H7 (cell line): ENCODE measurements at regions not wholly inside any gene's neighbourhood (a gene's known extent, or its start where the extent isn't known, plus 50 kb on each side); places are given as distances from the start of the nearest gene placed in this dataset.
"Not testable (repeated sequence)": the region's sequence is repeated elsewhere in the genome, so short reads cannot be mapped to it uniquely, and the experiment has no call there.

Experiments
- DNase-seq: peaks from one replicate; pipeline ENCODE4 v3.0.0; 2012
- H3K27me3 ChIP-seq: 2 replicates; pipeline ENCODE4 v1.6.0; 2011; ENCODE audit warnings: mild to moderate bottlenecking, low read length; ENCODE audit not compliant: control insufficient read depth, insufficient read depth
- H3K36me3 ChIP-seq: replicated peaks from 2 replicates; pipeline ENCODE4 v1.5.1; 2011; ENCODE audit warnings: low read length; ENCODE audit not compliant: control insufficient read depth, insufficient read depth
- H3K4me3 ChIP-seq: 2 replicates; pipeline ENCODE4 v1.5.1; 2011; ENCODE audit warnings: low read depth, mild to moderate bottlenecking, control low read depth, low read length, moderate library complexity; ENCODE audit not compliant: insufficient read depth

DNA sequence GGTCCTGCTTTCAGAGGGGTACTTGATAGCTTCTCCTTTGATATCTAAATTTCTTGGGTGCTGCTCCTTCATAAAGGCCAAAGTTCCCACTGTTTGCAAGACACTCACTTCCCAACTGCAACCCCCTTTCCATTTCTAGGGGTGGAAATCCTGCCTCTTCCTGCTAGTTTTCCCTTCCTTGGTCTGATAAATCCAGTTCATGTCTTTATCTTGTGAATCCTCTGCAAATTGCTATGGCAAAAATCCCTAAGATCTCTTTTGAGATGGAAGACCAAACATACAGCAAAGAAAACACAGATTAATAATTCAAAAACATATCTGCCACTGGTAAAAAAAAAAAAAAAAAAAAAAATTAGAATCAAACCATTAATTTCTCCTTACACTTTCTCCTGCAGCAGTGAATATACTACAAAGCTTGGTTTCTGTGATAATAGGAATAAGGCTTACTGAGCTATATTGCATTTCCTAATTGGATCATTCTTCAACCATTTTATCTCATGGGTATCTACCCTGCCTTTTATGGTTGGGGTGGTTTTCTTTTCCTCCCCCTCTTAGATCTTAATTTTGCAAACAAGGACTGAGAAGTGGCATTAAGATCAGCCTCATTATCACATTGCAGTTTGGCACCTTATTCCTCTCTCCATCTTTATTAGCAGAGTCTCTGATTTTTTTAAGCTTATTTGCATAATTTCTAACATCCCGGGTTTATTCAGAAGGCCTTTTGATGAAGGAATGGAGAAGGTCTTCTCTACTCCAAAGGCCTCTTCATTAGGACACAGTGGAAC, 439.1 kb downstream of the XYLT1 start:
- Histone ChIP-seq H3K4me3 (no peak overlapping the region), H3K36me3 (no peaks in the 10 kb centered on the region), H3K27me3 (no peaks in the 10 kb centered on the region)
- no peak for DNase-seq

- Histone ChIP-seq H3K36me3 (no peaks in the 10 kb centered on the region), H3K27me3 (no peaks in the 10 kb centered on the region), H3K4me3 (no peak overlapping the region)
- no peak for DNase-seq
These were observed 438.4 kb downstream of the XYLT1 start for GRCh38 chr16:17032332-17032731.

DNA sequence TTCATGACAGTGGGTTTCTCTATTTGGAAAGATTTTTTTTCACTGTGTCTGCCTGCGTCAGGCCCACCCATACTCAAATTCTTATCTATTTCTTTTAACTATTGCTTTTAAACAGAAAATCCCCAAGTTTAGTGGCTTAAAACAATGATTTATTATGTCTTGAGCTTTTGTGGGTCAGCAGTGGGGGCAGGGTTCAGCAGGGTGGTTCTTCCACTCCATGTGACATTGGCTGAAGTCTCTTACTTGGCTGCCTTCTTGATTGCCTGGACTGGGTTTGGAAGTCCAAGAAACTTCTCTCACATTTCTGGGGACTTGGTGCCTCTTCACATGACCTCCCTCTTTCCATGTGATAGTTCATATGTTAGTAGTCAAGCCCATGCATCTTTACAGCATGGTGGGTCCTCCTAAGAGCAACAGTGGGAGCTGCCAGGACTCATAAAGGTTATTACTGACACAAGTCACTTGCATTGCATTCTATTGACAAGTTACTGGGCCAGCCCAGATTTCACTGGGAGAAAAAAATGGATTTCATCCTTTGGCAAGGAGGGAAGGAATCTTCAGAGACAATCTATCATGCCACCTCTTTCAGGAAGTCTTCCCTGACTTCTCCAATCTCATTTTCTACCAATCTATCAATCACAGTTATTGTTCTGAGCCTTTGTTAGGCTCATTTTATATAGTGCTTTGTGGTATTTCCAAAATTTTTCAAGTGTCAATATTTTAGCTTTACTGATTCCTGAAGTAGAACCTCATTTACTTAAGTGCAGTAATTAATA, 436.1 kb downstream of the XYLT1 start:
- DNase-seq = no peak

GRCh38 chr16:17037499-17037898, 433.3 kb downstream of the XYLT1 start:
- H3K4me3 ChIP-seq = no peak overlapping the region
- H3K27me3 ChIP-seq = no peaks in the 10 kb centered on the region
- no peaks in the 10 kb centered on the region for H3K36me3 ChIP-seq
- DNase-seq = no peak

More for the DNA sequence above, 436.1 kb downstream of the XYLT1 start:
- H3K4me3 ChIP-seq = no peak overlapping the region
- no peaks in the 10 kb centered on the region for H3K27me3 ChIP-seq
- H3K36me3 ChIP-seq = no peaks in the 10 kb centered on the region

- Histone ChIP-seq H3K27me3 (no peaks in the 10 kb centered on the region), H3K4me3 (no peak overlapping the region), H3K36me3 (no peaks in the 10 kb centered on the region)
- DNase-seq = no peak
These were observed 432.3 kb downstream of the XYLT1 start for GRCh38 chr16:17038415-17038814.

DNA sequence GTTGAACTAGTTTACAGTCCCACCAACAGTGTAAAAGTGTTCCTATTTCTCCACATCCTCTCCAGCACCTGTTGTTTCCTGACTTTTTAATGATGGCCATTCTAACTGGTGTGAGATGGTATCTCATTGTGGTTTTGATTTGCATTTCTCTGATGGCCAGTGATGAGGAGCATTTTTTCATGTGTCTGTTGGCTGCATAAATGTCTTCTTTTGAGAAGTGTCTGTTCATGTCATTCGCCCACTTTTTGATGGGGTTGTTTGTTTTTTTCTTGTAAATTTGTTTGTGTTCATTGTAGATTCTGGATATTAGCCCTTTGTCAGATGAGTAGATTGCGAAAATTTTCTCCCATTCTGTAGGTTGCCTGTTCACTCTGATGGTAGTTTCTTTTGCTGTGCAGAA, 421.7 kb downstream of the XYLT1 start:
- H3K4me3 ChIP-seq, H3K27me3 ChIP-seq: not testable (repeated sequence)

GRCh38 chr16:17050468-17050867, 420.3 kb downstream of the XYLT1 start:
- H3K4me3 ChIP-seq = no peak overlapping the region
- no peaks in the 10 kb centered on the region for H3K27me3 ChIP-seq
- no peak for DNase-seq
- no peaks in the 10 kb centered on the region for H3K36me3 ChIP-seq

More for the DNA sequence above, 421.7 kb downstream of the XYLT1 start:
- DNase-seq, H3K36me3 ChIP-seq: not testable (repeated sequence)
